KBM-7 (cell line): ENCODE measurements at regions not wholly inside any gene's neighbourhood (a gene's known extent, or its start where the extent isn't known, plus 50 kb on each side); places are given as distances from the start of the nearest gene placed in this dataset.
"Not testable (repeated sequence)": the region's sequence is repeated elsewhere in the genome, so short reads cannot be mapped to it uniquely, and the experiment has no call there.

Source experiments
- DNase-seq: peaks from one replicate; pipeline ENCODE4 v3.0.0-alpha.2; 2015
- in situ Hi-C: fragments of 300-500 bp; cut with MboI; formaldehyde crosslinking; loops from 2 replicates; pipeline ENCODE4 v1.14.3; 2020; ENCODE audit warnings: low sequenced_read_pairs, low pct_unique_long_range_greater_than_20kb, mixed read lengths

DNA sequence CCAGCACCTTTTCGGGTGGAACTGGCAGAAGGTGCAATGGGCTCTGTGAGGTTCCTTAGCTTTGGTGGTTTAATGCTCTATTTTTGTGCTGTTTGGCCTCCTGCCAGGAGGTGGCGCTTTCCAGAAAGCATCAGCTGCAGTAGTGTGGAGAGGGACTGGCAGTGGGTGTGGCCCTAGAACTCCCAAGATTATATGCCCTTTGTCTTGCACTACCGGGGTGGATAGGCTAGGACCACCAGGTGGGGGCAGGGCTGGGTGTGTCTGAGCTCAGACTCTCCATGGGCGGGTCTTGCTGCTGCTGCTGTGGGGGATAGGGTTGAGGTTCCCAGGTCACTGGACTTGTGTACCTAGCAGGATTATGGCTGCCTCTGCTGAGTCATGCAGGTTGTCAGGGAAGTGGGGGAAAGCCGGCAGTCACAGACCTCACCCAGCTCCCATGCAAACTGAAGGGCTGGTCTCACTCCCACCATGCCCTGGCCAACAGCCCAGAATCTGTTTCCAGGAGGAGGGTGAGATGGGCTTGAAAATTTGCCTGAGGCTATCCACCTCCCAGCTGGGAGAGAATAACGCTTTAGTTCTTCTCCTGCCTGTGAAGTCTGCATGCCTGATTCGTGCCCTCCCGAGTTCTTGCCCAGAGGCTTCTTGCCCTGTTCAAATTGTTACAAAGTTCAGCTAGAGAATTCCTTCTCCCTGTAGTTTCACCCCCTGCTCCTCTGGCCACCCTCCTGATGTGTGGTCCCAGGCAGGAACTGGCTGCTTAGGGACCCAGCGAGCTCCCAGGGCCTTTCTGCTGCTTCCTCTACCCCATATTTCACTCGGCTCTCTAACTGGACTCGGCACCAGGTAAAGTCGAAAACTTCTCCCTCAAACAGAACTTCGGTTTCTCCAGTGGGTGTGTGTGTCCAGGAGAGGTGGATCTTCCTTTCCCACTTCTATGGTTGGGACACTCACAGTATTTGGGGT, 76.5 kb upstream of the BTG3 start:
- DNase-seq, result peak; percentile 53
- in situ Hi-C loops, result loop anchor here (25.0 kb wide), 1 partner anchor 223 kb away; no protein-coding TSS in a partner anchor

DNA sequence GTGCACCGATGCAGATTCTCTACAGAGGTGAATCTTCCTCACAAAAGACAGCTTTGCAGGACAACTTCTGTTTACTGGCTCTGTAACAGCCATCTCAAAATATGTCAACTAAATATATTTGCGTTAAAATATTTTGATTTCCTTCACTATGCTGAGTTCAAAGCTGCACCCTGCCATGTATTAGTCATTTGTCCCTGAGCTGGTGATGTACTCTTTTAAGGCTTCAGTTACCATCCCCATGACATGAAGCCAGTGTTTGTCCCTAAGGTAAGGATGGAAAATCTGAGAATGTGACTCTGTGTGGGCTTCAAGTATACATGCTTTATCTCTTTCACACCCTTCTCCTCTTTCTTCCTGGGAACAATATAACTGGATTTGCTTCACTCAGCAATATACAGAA, 70.2 kb upstream of the BTG3 start:
- in situ Hi-C loops, result loop anchor here (25.0 kb wide), 1 partner anchor 229 kb away; no protein-coding TSS in a partner anchor
- no peak for DNase-seq

DNA sequence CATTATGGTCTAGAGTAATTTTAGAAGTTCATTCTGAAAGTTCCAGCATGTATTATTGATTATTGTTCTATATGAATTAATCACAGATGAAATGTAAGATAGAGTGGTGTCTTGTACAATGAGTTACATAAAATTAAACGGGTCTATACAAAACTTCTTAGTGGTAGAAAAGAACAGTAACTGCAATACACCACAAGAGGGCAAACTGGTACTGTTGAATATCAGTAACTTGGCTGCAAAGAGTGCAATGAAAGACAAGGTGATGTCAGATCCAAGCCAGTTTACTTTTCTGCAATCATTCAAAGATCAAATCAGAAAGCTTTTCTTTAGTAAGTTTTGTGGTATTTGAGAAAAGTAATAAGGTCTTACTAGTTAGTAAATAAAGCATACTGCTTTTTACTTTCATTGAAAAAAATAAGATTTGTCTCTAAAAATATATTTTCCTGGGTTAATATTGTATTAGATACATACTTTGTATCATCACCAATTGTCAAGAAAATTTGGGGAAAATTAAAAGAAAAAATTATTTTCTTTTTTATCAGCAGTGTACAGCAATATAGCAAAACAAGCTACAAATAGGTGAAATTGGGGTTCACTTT, 66.4 kb upstream of the BTG3 start:
- in situ Hi-C loops, result loop anchor here (25.0 kb wide), 1 partner anchor 233 kb away; no protein-coding TSS in a partner anchor
- peak; percentile 60 for DNase-seq

DNA sequence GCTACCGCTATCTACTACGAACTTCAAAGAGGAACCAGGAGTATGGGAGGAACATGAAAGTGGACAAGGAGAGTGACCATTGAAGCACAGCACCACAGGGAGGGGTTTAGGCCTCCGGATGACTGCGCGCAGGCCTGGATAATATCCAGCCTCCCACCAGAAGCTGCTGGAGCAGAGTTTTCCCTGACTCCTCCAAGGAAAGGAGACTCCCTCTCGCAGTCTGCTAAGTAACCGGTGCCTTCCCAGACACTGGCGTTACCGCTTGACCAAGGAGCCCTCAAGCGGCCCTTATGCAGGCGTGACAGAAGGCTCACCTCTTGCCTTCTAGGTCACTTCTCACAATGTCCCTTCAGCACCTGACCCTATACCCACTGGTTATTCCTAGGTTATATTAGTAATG, 64.2 kb upstream of the BTG3 start:
- not testable (repeated sequence) for DNase-seq
- in situ Hi-C loops, result loop anchor here (25.0 kb wide), 1 partner anchor 235 kb away; no protein-coding TSS in a partner anchor

DNA sequence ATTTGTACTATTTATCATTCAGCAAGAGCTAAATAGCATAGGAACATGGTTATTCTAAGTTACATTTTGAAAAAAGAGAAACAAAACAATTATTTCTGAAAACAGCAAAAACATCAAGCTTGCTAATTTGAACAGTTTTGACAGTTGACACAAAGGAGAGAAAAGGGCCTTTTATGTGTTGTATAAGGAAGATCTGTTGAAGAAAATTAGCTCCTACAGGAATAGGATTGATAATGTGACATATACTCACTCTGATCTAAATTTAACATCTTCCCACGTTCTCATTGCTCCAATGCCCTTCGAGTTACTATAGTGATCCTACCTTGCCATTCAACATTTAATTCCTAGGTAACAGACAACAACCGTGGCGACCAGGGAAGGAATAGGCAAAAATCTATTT, 61.4 kb upstream of the BTG3 start:
- DNase-seq, result no peak
- in situ Hi-C loops, result no loop called here

DNA sequence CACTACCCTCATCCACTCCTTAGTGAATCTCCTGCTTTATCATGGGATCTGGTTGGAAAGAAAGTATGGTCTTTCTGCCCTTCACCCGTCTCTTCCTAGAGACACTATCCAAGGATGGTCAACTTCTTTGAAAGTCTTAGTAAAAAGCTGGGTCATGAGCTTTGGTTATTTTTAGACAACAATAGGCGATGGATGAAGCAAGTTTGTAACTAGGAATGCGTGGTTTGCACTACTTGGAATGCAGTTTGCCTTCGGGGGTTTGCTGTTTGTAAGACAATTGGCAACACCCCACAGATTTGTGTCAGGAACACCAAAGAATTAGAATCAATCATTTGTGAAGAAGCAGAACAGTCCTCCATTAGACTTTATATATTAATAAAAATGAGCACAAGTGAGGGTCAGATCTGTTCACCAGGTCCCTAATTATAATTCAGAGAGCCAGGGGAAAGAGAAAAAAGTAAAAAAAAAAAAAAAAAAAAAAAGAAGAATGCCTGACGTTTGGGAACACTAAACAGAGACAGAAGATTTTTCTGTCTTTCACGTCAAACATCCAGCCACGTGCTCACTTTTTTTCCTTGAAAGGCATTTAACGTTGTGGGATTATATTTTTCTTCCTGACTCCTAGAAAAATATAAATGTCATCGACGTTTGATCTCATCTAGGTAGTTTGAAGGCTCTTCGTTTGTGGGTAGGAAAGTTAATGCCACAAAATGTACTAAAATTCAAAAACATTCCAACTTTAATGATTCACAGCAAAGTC, 60.7 kb upstream of the BTG3 start:
- no peak for DNase-seq
- in situ Hi-C loops, result no loop called here

DNA sequence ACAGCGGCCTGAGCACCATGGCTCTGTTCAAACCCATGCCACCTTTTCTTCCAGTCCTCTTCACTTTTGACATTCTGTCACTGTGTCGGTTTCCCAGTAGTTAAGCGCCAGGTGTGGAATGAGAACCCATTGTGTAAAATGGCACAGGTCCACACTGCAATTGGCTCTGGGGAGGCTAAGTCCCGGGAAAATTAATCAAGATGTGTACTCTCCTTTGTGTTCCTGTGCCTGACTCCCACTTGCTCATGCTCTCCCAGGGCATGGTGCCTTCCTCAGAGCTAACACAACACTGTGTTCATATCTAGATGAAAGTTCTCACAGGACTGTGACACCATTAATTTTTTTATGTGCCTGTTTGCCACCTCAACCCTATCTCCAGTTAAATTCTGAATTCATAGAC, 59.0 kb upstream of the BTG3 start:
- in situ Hi-C loops, result no loop called here
- DNase-seq, result no peak

DNA sequence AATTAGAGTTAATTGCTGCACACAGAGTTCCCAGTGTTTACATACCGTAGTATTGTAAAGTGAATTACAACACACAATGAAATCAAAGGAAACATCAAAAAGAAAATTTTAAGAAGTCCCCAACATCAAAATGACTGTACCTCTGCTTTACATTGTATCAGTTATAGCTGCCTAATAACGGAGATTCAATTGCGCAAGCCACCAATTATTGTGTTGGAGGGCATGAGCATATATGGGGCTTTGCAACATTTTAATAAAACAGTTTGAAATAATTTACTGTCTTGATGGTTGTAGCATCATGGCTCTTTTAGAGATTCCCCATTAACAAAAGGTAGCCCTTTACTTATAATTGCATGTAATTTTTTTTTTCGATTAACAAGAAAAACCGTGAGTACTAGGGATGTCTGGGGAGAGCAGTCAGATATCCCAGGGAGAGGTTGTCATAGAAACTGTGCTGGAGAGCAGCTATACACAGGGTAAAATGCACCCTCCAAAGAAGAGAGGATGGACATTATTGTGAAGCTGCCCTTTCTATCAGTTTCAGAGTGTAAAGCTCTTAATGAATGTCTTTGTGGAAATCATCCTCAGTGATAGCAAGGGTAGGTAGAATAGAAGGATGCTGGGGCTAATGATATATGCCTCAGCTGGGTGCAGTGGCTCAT, 55.9 kb upstream of the BTG3 start:
- DNase-seq, result no peak
- in situ Hi-C loops, result no loop called here

DNA sequence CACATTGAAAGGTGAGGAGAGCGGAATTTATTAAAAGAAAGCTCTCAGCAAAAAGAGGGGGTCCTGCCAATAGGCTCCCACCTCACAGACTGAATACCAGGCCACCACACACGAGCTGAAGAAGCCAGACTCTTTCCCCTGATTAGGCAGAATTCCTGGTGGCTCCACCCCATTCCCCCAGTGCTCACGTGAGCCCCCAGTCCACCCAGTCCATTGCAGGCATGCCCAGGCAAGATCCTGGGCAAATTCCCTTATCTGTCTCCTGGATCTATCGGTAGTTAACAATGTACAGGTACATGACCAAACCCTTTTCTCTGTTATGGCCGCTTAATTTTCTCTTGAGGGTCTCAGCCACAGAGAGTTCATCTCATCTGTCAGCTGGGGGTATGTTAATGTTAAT, 54.6 kb upstream of the BTG3 start:
- in situ Hi-C loops, result no loop called here
- peak; percentile 4 for DNase-seq
